HUES64 (cell line): ENCODE measurements at regions not wholly inside any gene's neighbourhood (a gene's known extent, or its start where the extent isn't known, plus 50 kb on each side); places are given as distances from the start of the nearest gene placed in this dataset.

Experiments used
- H3K27ac ChIP-seq: 2 replicates; pipeline ENCODE4 v1.7.0; 2013; ENCODE audit warnings: low read depth, low read length, inconsistent platforms
- H3K27me3 ChIP-seq: 2 replicates; pipeline ENCODE4 v1.6.1; 2013; ENCODE audit warnings: mild to moderate bottlenecking, low read length; ENCODE audit not compliant: insufficient read depth
- H3K36me3 ChIP-seq: 2 replicates; pipeline ENCODE4 v1.6.1; 2013; ENCODE audit warnings: mild to moderate bottlenecking, low read length; ENCODE audit not compliant: insufficient read depth
- H3K4me1 ChIP-seq: 2 replicates; pipeline ENCODE4 v1.6.1; 2013; ENCODE audit warnings: mild to moderate bottlenecking, low read length, moderate library complexity; ENCODE audit not compliant: insufficient read depth
- H3K4me3 ChIP-seq: 2 replicates; pipeline ENCODE4 v1.5.1; 2013; ENCODE audit warnings: mild to moderate bottlenecking, low read length, moderate library complexity
- H3K9ac ChIP-seq: 2 replicates; pipeline ENCODE4 v1.6.1; 2013; ENCODE audit warnings: mild to moderate bottlenecking, low read depth, low read length
- H3K9me3 ChIP-seq: 2 replicates; pipeline ENCODE4 v1.6.1; 2013; ENCODE audit warnings: low read depth, low read length; ENCODE audit not compliant: insufficient read depth
- WGBS: fragments of 150-250, 120-280 bp; methylation state at CpG from one replicate; pipeline ENCODE4 v1.1.7; 2013; ENCODE audit warnings: missing lambda C conversion rate; 5-methylcytosine and 5-hydroxymethylcytosine counted together

DNA sequence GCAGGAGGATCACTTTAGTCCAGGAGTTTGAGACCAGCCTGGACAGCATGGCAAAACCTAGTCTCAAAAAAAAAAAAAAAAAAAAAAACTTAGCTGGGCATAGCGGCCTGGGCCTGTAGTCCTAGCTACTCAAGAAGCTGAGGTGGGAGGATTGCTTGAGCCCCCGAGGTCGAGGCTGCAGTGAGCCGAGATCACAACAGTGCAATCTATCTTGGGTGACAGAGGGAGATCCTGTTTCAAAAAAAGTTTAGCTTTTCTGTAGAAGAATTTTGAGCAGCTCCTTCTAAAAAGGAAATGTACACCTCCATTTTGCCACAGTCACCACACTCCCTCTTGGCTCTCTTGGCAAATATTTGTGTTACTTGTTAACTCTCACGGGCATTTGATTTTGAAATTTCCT, 505.8 kb downstream of the DOK5 start:
- no peak overlapping the region for H3K4me3 ChIP-seq
- H3K36me3 ChIP-seq: no peaks in the 10 kb centered on the region
- no peak overlapping the region for H3K9ac ChIP-seq
- no peaks in the 10 kb centered on the region; the same call in 1 of the 2 replicates for H3K4me1 ChIP-seq
- H3K27ac ChIP-seq: no peak overlapping the region
- no peaks in the 10 kb centered on the region for H3K9me3 ChIP-seq
- no peaks in the 10 kb centered on the region for H3K27me3 ChIP-seq
- 83% methylated on average over 4 of the region's 5 CpGs for WGBS

DNA sequence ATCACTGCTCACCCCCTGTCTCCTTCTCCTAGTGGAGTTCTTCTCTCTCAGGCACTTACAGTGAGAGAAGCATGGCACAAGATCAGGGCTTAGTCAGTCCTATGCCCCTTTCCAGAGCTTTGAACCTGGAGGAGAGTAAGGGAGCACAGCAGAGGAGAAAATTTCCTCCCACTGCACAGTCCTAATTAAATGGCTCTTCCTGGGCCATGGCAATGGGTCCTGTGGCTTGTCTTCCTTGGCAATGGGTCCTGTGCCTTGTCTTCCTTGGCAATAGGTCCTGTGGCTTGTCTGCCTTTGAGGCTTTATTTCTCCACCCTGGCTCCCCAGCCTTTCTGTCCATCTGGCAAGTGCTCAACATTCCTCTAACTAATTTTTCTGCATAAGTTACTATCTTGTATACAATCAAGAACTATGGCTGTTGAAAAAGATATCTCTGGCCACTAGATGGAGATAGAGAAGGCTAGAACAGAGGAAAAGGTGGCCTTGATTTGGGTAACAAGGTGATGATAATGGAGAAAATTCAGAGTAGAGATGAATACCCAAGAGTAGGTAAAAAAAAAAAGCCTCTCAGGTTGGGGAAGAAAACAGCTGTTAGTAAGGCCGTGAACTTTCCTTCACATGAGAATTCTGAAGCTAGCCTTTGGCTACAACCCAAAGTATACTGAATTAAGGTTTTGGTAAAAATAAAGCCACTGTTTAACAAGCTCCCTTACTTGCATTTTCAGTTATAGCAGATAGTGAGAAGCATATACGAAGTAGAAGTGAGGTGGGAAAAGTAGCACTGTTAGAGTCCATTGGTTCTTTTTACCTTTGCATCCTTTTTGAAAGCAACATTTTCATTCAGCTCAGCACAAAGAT, 504.9 kb downstream of the DOK5 start:
- no peaks in the 10 kb centered on the region for H3K36me3 ChIP-seq
- no peak overlapping the region for H3K9ac ChIP-seq
- H3K4me1 ChIP-seq: no peaks in the 10 kb centered on the region; the same call in 1 of the 2 replicates
- no peak overlapping the region for H3K27ac ChIP-seq
- no peak overlapping the region for H3K4me3 ChIP-seq
- H3K27me3 ChIP-seq: no peaks in the 10 kb centered on the region
- 61% methylated on average over 2 of the region's 2 CpGs for WGBS
- H3K9me3 ChIP-seq: no peaks in the 10 kb centered on the region

DNA sequence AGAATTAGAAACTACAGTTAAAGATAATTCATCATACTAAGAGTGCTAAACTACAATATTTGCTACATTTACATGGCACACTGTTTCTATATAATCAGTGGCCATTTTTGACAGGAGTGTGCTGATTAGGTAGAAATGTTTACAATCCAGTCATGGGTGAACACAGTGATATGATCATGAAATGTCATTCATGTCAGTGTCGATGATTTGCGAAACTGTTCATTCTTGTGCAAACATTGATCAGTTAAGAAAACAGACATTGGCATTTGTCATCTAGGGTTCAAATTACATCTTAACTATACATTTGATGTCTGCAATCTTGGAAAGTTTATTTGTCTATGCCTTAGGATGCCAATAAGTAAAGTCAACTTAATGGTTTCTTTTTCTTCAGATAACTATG, 474.9 kb downstream of the DOK5 start:
- Histone ChIP-seq H3K27me3 (no peaks in the 10 kb centered on the region), H3K36me3 (no peaks in the 10 kb centered on the region), H3K4me1 (no peaks in the 10 kb centered on the region), H3K27ac (no peak overlapping the region), H3K9ac (no peak overlapping the region), H3K4me3 (no peak overlapping the region), H3K9me3 (peaks cover 11% of the 10 kb centered on the region; the same call in 1 of the 2 replicates)
- WGBS: 94% methylated on average over 2 of the region's 2 CpGs

DNA sequence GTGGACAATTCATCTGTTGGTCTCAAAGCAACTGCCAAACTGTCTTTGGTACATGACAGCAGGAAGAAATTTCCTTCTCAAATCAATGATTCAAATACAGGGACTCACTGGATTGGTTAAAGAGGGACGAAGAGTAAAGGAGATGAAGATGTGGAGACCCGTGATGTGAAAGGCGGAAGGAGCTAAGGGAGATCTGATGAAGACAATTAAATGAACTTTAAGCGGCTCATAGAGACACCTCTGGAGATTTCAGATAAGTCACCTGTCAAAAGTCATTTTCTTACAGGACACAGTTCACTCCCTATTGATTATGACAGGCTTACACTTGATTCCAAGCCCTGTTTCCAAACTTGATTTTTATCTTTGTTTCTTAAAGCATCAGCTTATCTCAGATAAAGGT, 466.3 kb downstream of the DOK5 start:
- H3K4me3 ChIP-seq: no peak overlapping the region
- peaks cover 5% of the 10 kb centered on the region for H3K9me3 ChIP-seq
- H3K9ac ChIP-seq: no peak overlapping the region
- H3K36me3 ChIP-seq: no peaks in the 10 kb centered on the region
- H3K27me3 ChIP-seq: no peaks in the 10 kb centered on the region
- WGBS: 89% methylated on average over 4 of the region's 4 CpGs
- H3K27ac ChIP-seq: no peak overlapping the region
- H3K4me1 ChIP-seq: no peaks in the 10 kb centered on the region

DNA sequence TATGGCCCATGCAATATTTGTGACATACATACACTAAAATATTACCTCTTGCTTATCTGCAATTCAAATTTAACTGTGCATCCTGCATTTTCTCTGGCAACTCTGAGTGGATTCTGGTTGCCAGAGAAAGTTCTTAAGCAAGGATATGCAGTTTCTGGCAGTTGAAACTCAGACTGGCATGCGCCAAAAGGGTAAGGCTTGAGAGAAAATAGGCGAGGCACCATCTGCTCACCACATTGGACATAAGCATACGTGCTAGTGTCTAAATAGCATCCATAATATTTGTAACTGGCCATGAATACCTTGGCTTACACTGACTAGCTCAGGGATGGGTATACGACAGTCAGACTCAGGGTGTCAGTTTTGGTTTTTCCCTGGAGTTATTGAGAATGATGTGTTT, 465.1 kb downstream of the DOK5 start:
- H3K4me1 ChIP-seq: no peaks in the 10 kb centered on the region
- H3K4me3 ChIP-seq: no peak overlapping the region
- H3K36me3 ChIP-seq: no peaks in the 10 kb centered on the region
- WGBS: 86% methylated on average over 4 of the region's 4 CpGs
- H3K9ac ChIP-seq: no peak overlapping the region
- peaks cover 5% of the 10 kb centered on the region for H3K9me3 ChIP-seq
- H3K27ac ChIP-seq: no peak overlapping the region
- no peaks in the 10 kb centered on the region for H3K27me3 ChIP-seq

DNA sequence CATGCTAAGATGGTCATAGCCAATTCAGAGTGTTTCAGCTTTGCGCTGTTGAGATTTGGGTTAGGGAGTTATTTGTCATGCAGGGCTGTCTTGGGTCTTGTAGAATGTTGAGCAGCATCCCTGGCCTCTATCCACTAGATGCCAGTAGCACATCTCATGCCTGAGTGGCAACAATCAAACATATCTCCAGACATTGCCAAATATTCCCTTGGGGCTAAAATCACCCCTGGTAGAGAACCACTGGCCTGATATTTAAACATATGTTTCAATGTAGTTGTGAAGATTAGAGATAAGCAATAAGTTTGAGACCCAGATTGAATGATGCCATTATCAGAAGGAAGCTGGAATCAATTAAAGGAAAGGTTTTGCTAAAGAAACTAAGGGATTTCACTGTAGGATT, 463.3 kb downstream of the DOK5 start:
- no peak overlapping the region for H3K27ac ChIP-seq
- WGBS: 100% methylated on average over 1 of the region's 1 CpG

DNA sequence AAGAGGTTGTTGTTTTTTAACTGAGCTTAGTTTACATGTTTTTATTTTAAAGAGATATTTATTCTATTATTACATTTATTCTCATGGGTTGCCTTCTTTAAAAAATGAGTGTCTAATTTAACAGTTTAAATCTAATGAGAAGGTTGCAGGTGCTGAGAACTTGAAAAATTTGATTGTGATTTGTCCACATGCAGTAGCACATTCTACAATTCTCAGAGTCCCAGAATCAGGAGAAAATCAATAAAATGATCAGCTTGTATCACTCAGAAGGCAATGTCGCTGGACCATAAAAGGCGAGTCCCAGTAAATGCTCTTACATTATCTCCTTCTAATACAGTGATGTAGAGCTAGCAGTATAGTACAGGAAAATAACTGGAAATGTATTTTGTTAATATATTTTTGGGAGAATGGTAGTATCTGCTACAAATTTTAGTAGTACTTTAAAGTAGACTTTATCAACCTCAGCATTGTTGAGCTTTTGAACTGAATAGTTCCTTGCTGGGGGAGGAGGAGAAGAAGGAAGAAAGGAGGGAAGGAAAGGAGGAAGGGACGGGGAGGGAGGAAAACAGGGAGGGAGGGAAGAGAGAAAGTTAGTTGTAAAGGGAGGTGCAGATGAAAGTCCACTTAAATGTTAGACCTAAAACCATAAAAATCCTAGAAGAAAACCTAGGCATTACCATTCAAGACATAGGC, 458.0 kb downstream of the DOK5 start:
- H3K36me3 ChIP-seq: no peaks in the 10 kb centered on the region
- 86% methylated on average over 3 of the region's 3 CpGs for WGBS
- peaks cover 28% of the 10 kb centered on the region for H3K9me3 ChIP-seq
- H3K9ac ChIP-seq: no peak overlapping the region
- no peaks in the 10 kb centered on the region for H3K4me1 ChIP-seq
- no peaks in the 10 kb centered on the region for H3K27me3 ChIP-seq
- H3K4me3 ChIP-seq: no peak overlapping the region
- H3K27ac ChIP-seq: no peak overlapping the region

More for the DNA sequence above, 463.3 kb downstream of the DOK5 start:
- Histone ChIP-seq H3K4me1 (no peaks in the 10 kb centered on the region), H3K9ac (no peak overlapping the region), H3K9me3 (peaks cover 3% of the 10 kb centered on the region; the same call in 1 of the 2 replicates), H3K4me3 (no peak overlapping the region), H3K36me3 (no peaks in the 10 kb centered on the region), H3K27me3 (no peaks in the 10 kb centered on the region)

DNA sequence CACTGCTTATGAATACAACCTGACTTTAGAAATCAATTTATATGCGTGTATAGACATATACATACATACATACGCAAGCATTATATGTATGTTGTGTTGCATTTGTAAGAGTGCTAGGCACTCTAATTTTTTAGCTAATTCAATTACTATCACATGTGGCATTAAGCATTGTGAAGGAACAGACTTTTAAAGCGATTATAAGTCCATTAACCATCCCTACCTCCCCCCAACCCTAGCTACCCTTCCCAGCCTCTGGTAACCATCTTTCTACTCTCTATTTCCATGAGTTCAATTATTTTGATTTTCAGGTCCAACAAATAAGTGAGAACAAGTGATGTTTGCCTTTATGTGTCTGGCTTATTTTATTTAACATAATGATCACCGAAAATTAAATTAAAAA, 453.8 kb downstream of the DOK5 start:
- 65% methylated on average over 1 of the region's 4 CpGs for WGBS
- Histone ChIP-seq H3K4me1 (no peaks in the 10 kb centered on the region), H3K27ac (no peak overlapping the region), H3K27me3 (no peaks in the 10 kb centered on the region), H3K9ac (no peak overlapping the region), H3K4me3 (no peak overlapping the region), H3K36me3 (no peaks in the 10 kb centered on the region), H3K9me3 (peaks cover 37% of the 10 kb centered on the region)

DNA sequence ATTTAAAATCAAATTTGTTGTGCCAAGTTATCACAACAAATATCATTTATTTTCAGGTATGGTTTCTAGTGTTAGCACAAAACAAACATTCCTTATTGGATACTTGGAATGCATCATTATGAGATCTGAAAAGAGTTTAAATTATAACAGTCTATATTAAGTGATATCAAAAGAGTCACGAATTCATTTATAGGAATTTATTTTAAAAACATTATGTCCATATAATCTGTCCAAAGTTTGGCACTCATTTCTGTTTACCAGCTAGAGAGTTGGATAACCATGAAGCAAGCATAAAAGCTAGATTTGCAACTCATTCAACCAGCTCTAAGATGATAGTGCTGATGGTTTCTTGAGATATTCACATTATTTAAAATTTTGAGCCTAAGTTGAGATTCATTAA, 453.2 kb downstream of the DOK5 start:
- Histone ChIP-seq H3K27ac (no peak overlapping the region), H3K9me3 (peaks cover 35% of the 10 kb centered on the region), H3K4me3 (no peak overlapping the region), H3K4me1 (no peaks in the 10 kb centered on the region), H3K9ac (no peak overlapping the region), H3K27me3 (no peaks in the 10 kb centered on the region), H3K36me3 (no peaks in the 10 kb centered on the region)
- WGBS: no CpG with 5 or more reads among the region's 1 CpG

DNA sequence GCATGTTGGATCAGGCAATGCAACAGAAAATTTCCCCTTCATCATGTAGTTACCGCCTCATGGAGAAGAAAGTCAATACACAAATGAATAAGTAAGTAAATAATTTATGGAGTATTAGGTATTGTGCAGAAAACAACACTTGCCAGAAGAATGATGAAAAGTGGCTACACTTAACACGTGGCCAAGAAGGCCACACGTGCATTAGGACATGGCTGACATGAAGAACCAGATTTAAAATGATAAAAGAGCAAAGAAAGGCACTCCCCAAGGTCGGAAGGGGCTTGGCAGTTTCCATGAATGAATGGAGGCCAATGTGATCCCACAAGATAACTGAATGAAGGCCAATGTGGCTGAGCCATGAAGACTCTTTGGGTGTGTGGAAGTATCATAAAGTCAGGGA, 447.2 kb downstream of the DOK5 start:
- Histone ChIP-seq H3K9ac (no peak overlapping the region), H3K4me1 (no peaks in the 10 kb centered on the region), H3K27me3 (no peaks in the 10 kb centered on the region), H3K4me3 (no peak overlapping the region), H3K36me3 (no peaks in the 10 kb centered on the region), H3K27ac (no peak overlapping the region), H3K9me3 (peaks cover 9% of the 10 kb centered on the region)
- 55% methylated on average over 3 of the region's 4 CpGs for WGBS

DNA sequence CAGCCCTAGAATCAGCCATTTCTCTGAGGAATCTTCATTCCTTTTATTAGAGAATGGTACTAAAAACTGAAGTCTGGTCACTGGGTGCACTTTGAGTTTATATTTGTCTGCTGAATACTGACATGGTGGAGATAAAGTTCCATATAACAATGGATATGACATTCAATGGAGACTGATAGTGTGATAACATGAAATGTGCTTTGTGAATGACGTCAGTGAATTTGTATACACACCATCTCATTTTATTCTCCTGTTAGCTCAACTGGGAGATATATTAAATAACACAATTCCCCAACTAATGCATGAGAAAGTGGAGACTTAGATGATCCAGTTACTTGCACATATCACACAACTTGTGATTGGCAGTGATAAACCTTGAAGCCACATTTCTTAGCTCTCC, 446.7 kb downstream of the DOK5 start:
- WGBS: no CpG with 5 or more reads among the region's 1 CpG
- no peak overlapping the region for H3K9ac ChIP-seq
- H3K36me3 ChIP-seq: no peaks in the 10 kb centered on the region
- H3K4me3 ChIP-seq: no peak overlapping the region
- H3K27ac ChIP-seq: no peak overlapping the region
- no peaks in the 10 kb centered on the region for H3K27me3 ChIP-seq
- H3K4me1 ChIP-seq: no peaks in the 10 kb centered on the region
- H3K9me3 ChIP-seq: peaks cover 9% of the 10 kb centered on the region
